WERI-Rb-1 (cell line): ENCODE measurements at regions not wholly inside any gene's neighbourhood (a gene's known extent, or its start where the extent isn't known, plus 50 kb on each side); places are given as distances from the start of the nearest gene placed in this dataset.

Experiments
- DNase-seq: peaks from one replicate; pipeline ENCODE4 v3.0.0-alpha.2; 2020
- H3K27ac ChIP-seq: fragments of 250-450 bp; sonication (Bioruptor Pico); 2 replicates; pipeline ENCODE4 v1.5.1; 2020; ENCODE audit warnings: mild to moderate bottlenecking, moderate library complexity
- H3K27me3 ChIP-seq: fragments of 250-450 bp; sonication (Bioruptor Pico); 2 replicates; pipeline ENCODE4 v1.5.1; 2021; ENCODE audit warnings: mild to moderate bottlenecking, low read depth, moderate library complexity; ENCODE audit not compliant: insufficient read depth, severe bottlenecking
- H3K36me3 ChIP-seq: fragments of 250-450 bp; sonication (Bioruptor Pico); 2 replicates; pipeline ENCODE4 v1.5.1; 2020; ENCODE audit warnings: mild to moderate bottlenecking, moderate library complexity
- H3K4me3 ChIP-seq: 2 replicates; pipeline ENCODE4 v1.5.1; 2011; ENCODE audit warnings: low read depth, mild to moderate bottlenecking, control low read depth, low read length
- H3K9me3 ChIP-seq: fragments of 250-450 bp; sonication (Bioruptor Pico); 2 replicates; pipeline ENCODE4 v1.5.1; 2021; ENCODE audit warnings: mild to moderate bottlenecking, moderate library complexity; ENCODE audit not compliant: severe bottlenecking
- TF ChIP-seq, protein P1 (sequence below): IDR thresholded peaks from 2 replicates; pipeline ENCODE4 v1.5.1; 2011; ENCODE audit warnings: low read depth, mild to moderate bottlenecking, control low read depth, inconsistent platforms, low read length

DNA sequence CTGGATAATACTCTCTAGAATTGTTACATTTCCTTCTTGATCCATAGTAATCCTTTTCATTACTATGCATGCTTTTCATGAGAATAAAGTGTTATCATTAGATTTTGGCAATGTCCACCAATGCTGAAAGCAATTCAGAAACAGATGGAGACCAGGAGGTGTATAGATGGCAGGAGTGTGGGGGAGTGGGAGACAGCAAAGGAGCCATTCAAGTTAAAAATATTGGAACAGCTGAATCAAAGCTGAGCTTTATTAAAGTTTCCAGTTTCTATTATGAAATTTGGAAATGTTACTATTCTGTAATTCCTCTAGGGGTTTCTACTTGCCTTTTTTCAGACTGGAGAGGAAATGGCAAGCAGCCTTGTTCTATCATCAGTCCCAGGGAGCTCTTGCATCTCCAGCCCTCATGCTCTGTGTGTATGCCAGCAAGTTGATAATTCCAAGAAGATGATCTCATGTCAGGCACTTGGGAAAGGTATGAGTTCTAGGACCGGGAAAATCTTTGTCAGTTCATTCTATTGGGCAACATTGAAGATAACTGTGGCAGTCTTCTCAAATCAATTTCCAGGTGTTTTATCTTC, 228.0 kb downstream of the CD109 start:
- Histone ChIP-seq H3K36me3 (no peaks in the 10 kb centered on the region), H3K27ac (no peak overlapping the region), H3K4me3 (no peak overlapping the region), H3K9me3 (no peaks in the 10 kb centered on the region), H3K27me3 (peaks cover 9% of the 10 kb centered on the region)
- DNase-seq, result no peak
- TF ChIP-seq, protein P1, sequence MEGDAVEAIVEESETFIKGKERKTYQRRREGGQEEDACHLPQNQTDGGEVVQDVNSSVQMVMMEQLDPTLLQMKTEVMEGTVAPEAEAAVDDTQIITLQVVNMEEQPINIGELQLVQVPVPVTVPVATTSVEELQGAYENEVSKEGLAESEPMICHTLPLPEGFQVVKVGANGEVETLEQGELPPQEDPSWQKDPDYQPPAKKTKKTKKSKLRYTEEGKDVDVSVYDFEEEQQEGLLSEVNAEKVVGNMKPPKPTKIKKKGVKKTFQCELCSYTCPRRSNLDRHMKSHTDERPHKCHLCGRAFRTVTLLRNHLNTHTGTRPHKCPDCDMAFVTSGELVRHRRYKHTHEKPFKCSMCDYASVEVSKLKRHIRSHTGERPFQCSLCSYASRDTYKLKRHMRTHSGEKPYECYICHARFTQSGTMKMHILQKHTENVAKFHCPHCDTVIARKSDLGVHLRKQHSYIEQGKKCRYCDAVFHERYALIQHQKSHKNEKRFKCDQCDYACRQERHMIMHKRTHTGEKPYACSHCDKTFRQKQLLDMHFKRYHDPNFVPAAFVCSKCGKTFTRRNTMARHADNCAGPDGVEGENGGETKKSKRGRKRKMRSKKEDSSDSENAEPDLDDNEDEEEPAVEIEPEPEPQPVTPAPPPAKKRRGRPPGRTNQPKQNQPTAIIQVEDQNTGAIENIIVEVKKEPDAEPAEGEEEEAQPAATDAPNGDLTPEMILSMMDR, result no peak

DNA sequence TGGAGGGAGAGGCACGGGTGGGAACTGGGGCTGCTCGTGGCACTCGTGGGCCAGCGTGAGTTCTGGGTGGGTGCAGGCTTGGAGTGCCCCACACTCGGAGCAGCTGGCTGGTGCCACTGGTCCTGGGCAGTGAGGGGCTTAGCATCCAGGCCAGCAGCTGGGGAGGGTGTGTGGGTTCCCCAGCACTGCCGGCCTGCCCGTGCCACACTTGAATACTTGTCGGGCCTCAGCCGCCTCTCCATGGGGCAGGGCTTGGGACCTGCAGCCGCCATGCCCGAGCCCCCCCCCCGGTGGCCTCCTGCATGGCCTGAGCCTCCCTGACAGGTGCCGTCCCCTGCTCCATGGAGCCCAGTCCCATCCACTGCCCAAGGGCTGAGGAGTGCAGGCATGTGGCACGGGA, 207.2 kb downstream of the CD109 start:
- Histone ChIP-seq H3K27ac (no peak overlapping the region), H3K27me3 (peaks cover 5% of the 10 kb centered on the region), H3K4me3 (no peak overlapping the region), H3K36me3 (no peaks in the 10 kb centered on the region), H3K9me3 (peaks cover 20% of the 10 kb centered on the region)
- DNase-seq, result no peak
- TF ChIP-seq, protein P1, result no peak

DNA sequence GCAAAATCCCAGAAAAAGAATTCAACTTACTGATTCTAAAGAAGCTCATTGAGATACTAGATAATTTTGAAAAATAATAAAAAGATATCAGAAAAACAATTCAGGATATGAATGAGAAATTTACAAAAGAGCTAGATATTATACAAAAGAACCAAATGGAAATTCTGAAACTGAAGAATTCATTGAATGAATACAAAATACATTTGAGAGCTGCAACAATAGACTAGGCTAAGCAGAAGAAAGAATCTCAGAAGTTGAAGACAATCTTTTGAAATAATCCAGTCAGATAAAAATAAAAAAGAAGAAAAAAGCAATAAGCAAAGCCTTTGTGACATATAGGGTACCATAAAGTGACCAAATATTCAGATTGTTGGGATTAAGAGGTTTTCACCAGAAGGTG, 206.0 kb downstream of the CD109 start:
- H3K9me3 ChIP-seq, result peaks cover 20% of the 10 kb centered on the region
- TF ChIP-seq, protein P1, result no peak
- H3K27me3 ChIP-seq, result peaks cover 5% of the 10 kb centered on the region
- no peaks in the 10 kb centered on the region for H3K36me3 ChIP-seq
- H3K27ac ChIP-seq, result no peak overlapping the region
- no peak for DNase-seq
- H3K4me3 ChIP-seq, result no peak overlapping the region

DNA sequence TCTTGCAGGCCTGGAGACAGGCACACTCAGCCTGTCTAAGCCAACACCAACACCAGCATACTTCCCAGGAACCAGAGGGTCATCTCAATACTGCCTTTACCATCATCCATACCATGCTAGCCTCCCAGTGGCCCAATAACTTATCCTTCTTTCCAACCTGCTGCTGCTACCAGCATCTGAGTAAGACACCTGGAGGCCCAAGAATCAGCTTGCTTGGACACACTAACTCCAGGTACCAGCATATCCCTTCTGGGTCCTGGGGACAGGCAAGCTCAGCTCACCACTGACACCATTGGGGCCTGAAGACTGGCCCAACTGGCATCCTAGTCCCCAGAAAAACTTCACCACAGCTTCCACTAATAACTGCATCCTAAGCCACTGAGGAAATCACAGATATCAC, 205.3 kb downstream of the CD109 start:
- no peaks in the 10 kb centered on the region for H3K36me3 ChIP-seq
- no peak for DNase-seq

DNA sequence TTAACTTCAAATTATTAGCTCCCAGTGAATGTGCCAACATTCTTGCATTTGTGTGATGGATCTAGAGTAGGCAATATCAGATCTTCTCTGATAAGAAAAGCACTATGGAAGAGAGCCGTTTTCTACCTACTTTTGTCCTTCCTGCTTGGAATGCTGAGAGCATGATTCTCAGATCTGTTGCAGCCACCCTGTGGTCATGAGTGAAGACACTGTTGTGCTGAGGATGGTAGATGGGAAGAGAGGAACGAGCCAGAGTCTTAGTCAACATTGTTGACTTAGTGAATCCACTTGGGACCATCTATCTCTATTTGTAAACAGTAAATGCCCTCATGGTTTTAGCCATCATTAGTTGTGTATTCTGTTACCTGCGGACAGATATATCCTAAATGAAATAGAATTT, 202.6 kb downstream of the CD109 start:
- peaks cover 12% of the 10 kb centered on the region for H3K27me3 ChIP-seq
- H3K4me3 ChIP-seq, result no peak overlapping the region
- no peak for DNase-seq
- no peak overlapping the region for H3K27ac ChIP-seq
- H3K36me3 ChIP-seq, result no peaks in the 10 kb centered on the region
- H3K9me3 ChIP-seq, result peaks cover 19% of the 10 kb centered on the region
- TF ChIP-seq, protein P1, result no peak

More for the DNA sequence above, 205.3 kb downstream of the CD109 start:
- no peak overlapping the region for H3K27ac ChIP-seq
- peaks cover 5% of the 10 kb centered on the region for H3K27me3 ChIP-seq
- peaks cover 20% of the 10 kb centered on the region for H3K9me3 ChIP-seq
- TF ChIP-seq, protein P1, result no peak
- H3K4me3 ChIP-seq, result no peak overlapping the region

DNA sequence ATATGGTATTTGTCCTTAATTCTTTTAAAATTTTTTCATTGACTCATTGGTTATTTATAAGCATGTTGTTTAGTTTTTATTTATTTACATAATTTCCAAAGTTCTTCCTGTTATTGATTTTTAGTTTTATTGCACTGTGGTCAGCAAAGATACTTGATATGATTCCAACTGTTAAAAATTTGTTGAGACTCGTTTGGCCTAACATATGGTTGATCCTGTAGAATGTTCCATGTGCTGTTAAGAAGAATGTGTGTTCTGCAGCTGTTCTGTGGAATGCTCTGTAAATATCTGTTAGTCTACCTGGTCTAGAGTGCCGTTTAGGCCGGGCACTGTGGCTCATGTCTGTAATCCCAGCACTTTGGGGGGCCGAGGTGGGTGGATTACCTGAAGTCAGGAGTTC, 197.7 kb downstream of the CD109 start:
- no peak overlapping the region for H3K4me3 ChIP-seq
- TF ChIP-seq, protein P1, result no peak
- DNase-seq, result no peak
- no peak overlapping the region for H3K27ac ChIP-seq
- H3K36me3 ChIP-seq, result no peaks in the 10 kb centered on the region
- no peaks in the 10 kb centered on the region for H3K9me3 ChIP-seq
- H3K27me3 ChIP-seq, result peaks cover 24% of the 10 kb centered on the region
